HAP-1 (cell line): ENCODE measurements at regions not wholly inside any gene's neighbourhood (a gene's known extent, or its start where the extent isn't known, plus 50 kb on each side); places are given as distances from the start of the nearest gene placed in this dataset.
"Not testable (repeated sequence)": the region's sequence is repeated elsewhere in the genome, so short reads cannot be mapped to it uniquely, and the experiment has no call there.

Experiments used
- DNase-seq, 2 experiments: peaks; one replicate each; pipeline ENCODE4 v3.0.0-alpha.2; 2016 to 2020; ENCODE audit warnings: low spot score in 2 of 2
- H3K27me3 ChIP-seq: fragments of 250-450 bp; sonication (Bioruptor Pico); 2 replicates; pipeline ENCODE4 v1.5.1; 2020; ENCODE audit warnings: low read depth, mild to moderate bottlenecking, moderate library complexity
- H3K36me3 ChIP-seq: fragments of 250-450 bp; sonication (Bioruptor Pico); replicated peaks from 2 replicates; pipeline ENCODE4 v1.5.1; 2020; ENCODE audit warnings: mild to moderate bottlenecking
- H3K4me1 ChIP-seq: fragments of 250-450 bp; sonication (Bioruptor Pico); 2 replicates; pipeline ENCODE4 v1.5.1; 2020; ENCODE audit warnings: mild to moderate bottlenecking
- H3K4me3 ChIP-seq: fragments of 250-450 bp; sonication (Bioruptor Pico); 2 replicates; pipeline ENCODE4 v1.5.1; 2020; ENCODE audit warnings: mild to moderate bottlenecking, moderate library complexity
- H3K9me3 ChIP-seq: fragments of 250-450 bp; sonication (Bioruptor Pico); 2 replicates; pipeline ENCODE4 v1.5.1; 2020; ENCODE audit warnings: mild to moderate bottlenecking, moderate library complexity
- in situ Hi-C: fragments of 300-500 bp; cut with MboI; formaldehyde crosslinking; loops from 3 replicates; pipeline ENCODE4 v1.14.3; 2020; ENCODE audit warnings: low sequenced_read_pairs, inconsistent platforms, mixed read lengths

- no peaks in the 10 kb centered on the region for H3K4me1 ChIP-seq
- DNase-seq, result no peak
- peaks cover 51% of the 10 kb centered on the region for H3K36me3 ChIP-seq
- no peak overlapping the region for H3K4me3 ChIP-seq
- in situ Hi-C loops, result no loop called here
- H3K9me3 ChIP-seq, result no peaks in the 10 kb centered on the region
- no peaks in the 10 kb centered on the region for H3K27me3 ChIP-seq
Observed at GRCh38 chrX:74218895-74219294, 85.1 kb upstream of the ZCCHC13 start.

- Histone ChIP-seq H3K27me3 (no peaks in the 10 kb centered on the region), H3K4me1 (no peaks in the 10 kb centered on the region), H3K9me3 (no peaks in the 10 kb centered on the region), H3K36me3 (peaks cover 49% of the 10 kb centered on the region), H3K4me3 (no peak overlapping the region)
- in situ Hi-C loops, result no loop called here
- no peak for DNase-seq
Observed at GRCh38 chrX:74216421-74216820, 87.6 kb upstream of the ZCCHC13 start.

GRCh38 chrX:74211911-74212310, 92.1 kb upstream of the ZCCHC13 start:
- Histone ChIP-seq H3K36me3 (peaks cover 27% of the 10 kb centered on the region), H3K9me3 (no peaks in the 10 kb centered on the region), H3K4me1 (no peaks in the 10 kb centered on the region), H3K27me3 (no peaks in the 10 kb centered on the region), H3K4me3 (no peak overlapping the region)
- DNase-seq, result no peak
- in situ Hi-C loops, result no loop called here

GRCh38 chrX:74207539-74207938, 96.4 kb upstream of the ZCCHC13 start:
- in situ Hi-C loops, result no loop called here
- no peaks in the 10 kb centered on the region for H3K4me1 ChIP-seq
- peaks cover 4% of the 10 kb centered on the region for H3K36me3 ChIP-seq

GRCh38 chrX:74195605-74196004, 108.4 kb upstream of the ZCCHC13 start:
- Histone ChIP-seq H3K9me3 (no peaks in the 10 kb centered on the region), H3K36me3 (no peaks in the 10 kb centered on the region; the same call in 1 of the 2 replicates), H3K4me1 (peaks cover 9% of the 10 kb centered on the region), H3K4me3 (no peak overlapping the region), H3K27me3 (no peaks in the 10 kb centered on the region)
- in situ Hi-C loops, result no loop called here
- DNase-seq, result no peak

More at GRCh38 chrX:74207539-74207938, 96.4 kb upstream of the ZCCHC13 start:
- no peak for DNase-seq
- Histone ChIP-seq H3K4me3 (no peak overlapping the region), H3K9me3 (no peaks in the 10 kb centered on the region), H3K27me3 (no peaks in the 10 kb centered on the region)

GRCh38 chrX:74195120-74195519, 108.9 kb upstream of the ZCCHC13 start:
- Histone ChIP-seq H3K27me3 (no peaks in the 10 kb centered on the region), H3K9me3 (no peaks in the 10 kb centered on the region), H3K36me3 (no peaks in the 10 kb centered on the region; the same call in 1 of the 2 replicates), H3K4me1 (peaks cover 13% of the 10 kb centered on the region), H3K4me3 (no peak overlapping the region)
- in situ Hi-C loops, result no loop called here
- no peak for DNase-seq

GRCh38 chrX:74187211-74187610, 116.8 kb upstream of the ZCCHC13 start:
- in situ Hi-C loops, result no loop called here
- Histone ChIP-seq H3K27me3 (no peaks in the 10 kb centered on the region), H3K36me3 (no peaks in the 10 kb centered on the region), H3K4me3 (no peak overlapping the region), H3K9me3 (no peaks in the 10 kb centered on the region), H3K4me1 (peaks cover 14% of the 10 kb centered on the region)
- no peak for DNase-seq

- H3K4me1 ChIP-seq, H3K36me3 ChIP-seq, H3K4me3 ChIP-seq, H3K9me3 ChIP-seq, DNase-seq, in situ Hi-C loops, H3K27me3 ChIP-seq: not testable (repeated sequence)
Observed at GRCh38 chrX:74183047-74183446, 120.9 kb upstream of the ZCCHC13 start.

- H3K27me3 ChIP-seq, H3K4me3 ChIP-seq, in situ Hi-C loops, DNase-seq, H3K4me1 ChIP-seq, H3K36me3 ChIP-seq, H3K9me3 ChIP-seq: not testable (repeated sequence)
Observed at GRCh38 chrX:74181976-74182375, 122.0 kb upstream of the ZCCHC13 start.

GRCh38 chrX:74180716-74181115, 123.3 kb upstream of the ZCCHC13 start:
- H3K9me3 ChIP-seq, result no peaks in the 10 kb centered on the region
- H3K27me3 ChIP-seq, result no peaks in the 10 kb centered on the region
- in situ Hi-C loops, result no loop called here
- H3K4me1 ChIP-seq, result no peaks in the 10 kb centered on the region
- no peak overlapping the region for H3K4me3 ChIP-seq
- DNase-seq, result no peak
- no peaks in the 10 kb centered on the region for H3K36me3 ChIP-seq

GRCh38 chrX:74179990-74180389, 124.0 kb upstream of the ZCCHC13 start:
- no peak for DNase-seq
- Histone ChIP-seq H3K36me3 (no peaks in the 10 kb centered on the region), H3K4me1 (no peaks in the 10 kb centered on the region), H3K27me3 (no peaks in the 10 kb centered on the region), H3K9me3 (no peaks in the 10 kb centered on the region), H3K4me3 (no peak overlapping the region)
- in situ Hi-C loops, result no loop called here

- Histone ChIP-seq H3K4me1 (no peaks in the 10 kb centered on the region), H3K4me3 (no peak overlapping the region), H3K27me3 (no peaks in the 10 kb centered on the region), H3K36me3 (no peaks in the 10 kb centered on the region), H3K9me3 (no peaks in the 10 kb centered on the region)
- no peak for DNase-seq
- in situ Hi-C loops, result no loop called here
Observed at GRCh38 chrX:74179499-74179898, 124.5 kb upstream of the ZCCHC13 start.

- in situ Hi-C loops, result no loop called here
- Histone ChIP-seq H3K9me3 (no peaks in the 10 kb centered on the region), H3K36me3 (no peaks in the 10 kb centered on the region), H3K4me1 (no peaks in the 10 kb centered on the region), H3K4me3 (no peak overlapping the region), H3K27me3 (no peaks in the 10 kb centered on the region)
- DNase-seq, result no peak
Observed at GRCh38 chrX:74179071-74179470, 124.9 kb upstream of the ZCCHC13 start.

- Histone ChIP-seq H3K4me1 (no peaks in the 10 kb centered on the region), H3K36me3 (no peaks in the 10 kb centered on the region), H3K4me3 (no peak overlapping the region), H3K9me3 (no peaks in the 10 kb centered on the region), H3K27me3 (no peaks in the 10 kb centered on the region)
- in situ Hi-C loops, result no loop called here
- DNase-seq, result no peak
Observed at GRCh38 chrX:74178536-74178935, 125.4 kb upstream of the ZCCHC13 start.

- H3K27me3 ChIP-seq, result no peaks in the 10 kb centered on the region
- H3K36me3 ChIP-seq, result no peaks in the 10 kb centered on the region
- no peak for DNase-seq
- in situ Hi-C loops, result no loop called here
- no peak overlapping the region for H3K4me3 ChIP-seq
- no peaks in the 10 kb centered on the region for H3K9me3 ChIP-seq
- no peaks in the 10 kb centered on the region for H3K4me1 ChIP-seq
Observed at GRCh38 chrX:74171465-74171864, 132.5 kb upstream of the ZCCHC13 start.
